HepG2 (cell line): ENCODE measurements at regions not wholly inside any gene's neighbourhood (a gene's known extent, or its start where the extent isn't known, plus 50 kb on each side); places are given as distances from the start of the nearest gene placed in this dataset.

ENCODE experiments used
- ATAC-seq: fragments of 200-7000 bp; cut with Tn5 transposase; 3 replicates; pipeline ENCODE4 v1.9.1; 2020; ENCODE audit warnings: mild to moderate bottlenecking, moderate library complexity
- BruUV-seq: library from RNA; stranded (reverse); fragments of 400-500 nt; replicated peaks from 2 replicates; lab custom pipeline; 2021; lab: Mats Ljungman, UMichigan
- CTCF ChIA-PET: fragments of 300-600 bp; formaldehyde crosslinking; extraction: SDS; loops from one replicate; lab custom pipeline; 2021; ENCODE audit warnings: low total read pairs, inconsistent platforms, low intra/inter-chr PET ratio; lab: Yijun Ruan, JAX
- POLR2A ChIA-PET: fragments of 350-600 bp; sonication (Branson Sonifier 250); formaldehyde crosslinking; loops from one replicate; lab custom pipeline; 2020; ENCODE audit warnings: antibody characterized with exemption, inconsistent platforms; lab: Yijun Ruan, JAX
- DNase-seq: peaks from one replicate; pipeline ENCODE4 v3.0.0-alpha.2; 2015; ENCODE audit warnings: low spot score
- FAIRE-seq: peaks from 3 replicates; lab custom pipeline; 2011; peaks lifted over from hg19 to GRCh38; lab: Jason Lieb, UNC
- H2AFZ ChIP-seq: one replicate; pipeline ENCODE4 v1.6.1; 2011; ENCODE audit warnings: low read length, inconsistent platforms
- H3K27ac ChIP-seq: fragments of 300-600 bp; 3 replicates; pipeline ENCODE4 v1.8.0; 2011; ENCODE audit warnings: mixed run types, mild to moderate bottlenecking, mixed read lengths, low read length, inconsistent platforms; ENCODE audit not compliant: insufficient read depth; ENCODE audit errors: extremely low read length
- H3K27me3 ChIP-seq, 2 experiments: fragments of 200-600 bp in 1 of 2; 2 replicates in 1 of 2; 3 replicates in 1 of 2; pipeline versions ENCODE4 v1.6.0 to v1.8.0; 2011; ENCODE audit warnings: low read length in 2 of 2, mild to moderate bottlenecking in 2 of 2, moderate library complexity in 2 of 2, inconsistent platforms in 1 of 2; ENCODE audit not compliant: insufficient read depth in 2 of 2, control insufficient read depth in 1 of 2
- H3K36me3 ChIP-seq, 2 experiments: fragments of 200-600 bp in 1 of 2; replicated peaks in 1 of 2; 2 replicates in 1 of 2; 3 replicates in 1 of 2; pipeline versions ENCODE4 v1.5.1 to v1.8.0; 2011; ENCODE audit warnings: low read length in 2 of 2, inconsistent platforms in 1 of 2; ENCODE audit not compliant: insufficient read depth in 2 of 2, control insufficient read depth in 1 of 2
- H3K4me1 ChIP-seq: 2 replicates; pipeline ENCODE4 v1.5.1; 2012; ENCODE audit warnings: low read length, inconsistent platforms; ENCODE audit not compliant: insufficient read depth
- H3K4me2 ChIP-seq: 2 replicates; pipeline ENCODE4 v1.6.0; 2011; ENCODE audit warnings: low read depth, low read length, inconsistent platforms
- H3K4me3 ChIP-seq, 3 experiments: fragments of 200-600 bp in 1 of 3; sonication (generic), shearing (Covaris generic) in 1 of 3; replicated peaks in 1 of 3; 2 replicates each; pipeline ENCODE4 v1.5.1; 2011 to 2016; ENCODE audit warnings: low read length in 3 of 3, inconsistent platforms in 2 of 3, low read depth in 2 of 3, mild to moderate bottlenecking in 2 of 3, control low read depth in 1 of 3, mixed read lengths in 1 of 3; ENCODE audit not compliant: insufficient read depth in 1 of 3
- H3K79me2 ChIP-seq: one replicate; pipeline ENCODE4 v1.6.1; 2011; ENCODE audit warnings: low read length, inconsistent platforms; ENCODE audit not compliant: insufficient read depth
- H3K9ac ChIP-seq: 2 replicates; pipeline ENCODE4 v1.6.0; 2011; ENCODE audit warnings: mild to moderate bottlenecking, low read depth, low read length, inconsistent platforms; ENCODE audit not compliant: insufficient read depth
- H3K9me3 ChIP-seq: 2 replicates; pipeline ENCODE4 v1.5.1; 2012; ENCODE audit warnings: mild to moderate bottlenecking, low read length
- H4K20me1 ChIP-seq: 2 replicates; pipeline ENCODE4 v1.6.0; 2011; ENCODE audit warnings: inconsistent platforms, mild to moderate bottlenecking, low read length, moderate library complexity; ENCODE audit not compliant: insufficient read depth
- ATF7 ChIP-seq, 2 experiments: fragments of 450-650 bp in 1 of 2; sonication (generic) in 1 of 2; formaldehyde crosslinking in 1 of 2; IDR thresholded peaks; 2 replicates each; pipeline versions ENCODE4 v1.4.0 to v1.6.1; 2016 to 2020; ENCODE audit warnings: antibody characterized with exemption in 1 of 2, mild to moderate bottlenecking in 1 of 2, missing genetic modification reagents in 1 of 2
- DMAP1 ChIP-seq: IDR thresholded peaks from 2 replicates; pipeline ENCODE4 v1.6.1; 2016
- ZNF841 ChIP-seq: sonication (generic); formaldehyde crosslinking; IDR thresholded peaks from 2 replicates; pipeline ENCODE4 v1.8.1; 2023; ENCODE audit warnings: missing genetic modification reagents, borderline replicate concordance
- WGBS: methylation state at CpG from one replicate; pipeline ENCODE4 v1.1.6; 2017; ENCODE audit warnings: low lambda C conversion rate; 5-methylcytosine and 5-hydroxymethylcytosine counted together
- in situ Hi-C: cut with HindIII; loops from 2 replicates; pipeline ENCODE4 v1.10.0; 2017; ENCODE audit warnings: low pct_unique_long_range_greater_than_20kb; ENCODE audit not compliant: extremely low pct_ligation_motif_present
- intact Hi-C: fragments of 100-400 bp; cut with micrococcal nuclease; formaldehyde crosslinking; loops from one replicate; pipeline ENCODE4 v1.10.0; 2022; ENCODE audit not compliant: unreplicated experiment

GRCh38 chr13:110034031-110034549, 247.7 kb upstream of the IRS2 start:
- POLR2A ChIA-PET, result no interaction called here
- Histone ChIP-seq H3K4me3 (no peak overlapping the region), H3K9ac (no peak overlapping the region), H4K20me1 (no peaks in the 10 kb centered on the region), H3K27ac (no peak overlapping the region), H2AFZ (no peak overlapping the region), H3K79me2 (no peaks in the 10 kb centered on the region), H3K36me3 (no peaks in the 10 kb centered on the region), H3K27me3 (no peaks in the 10 kb centered on the region), H3K4me1 (no peaks in the 10 kb centered on the region), H3K9me3 (no peaks in the 10 kb centered on the region), H3K4me2 (no peak overlapping the region)
- CTCF ChIA-PET, result no interaction called here
- TF ChIP-seq DMAP1 (CRISPR knock-in tag), result no peak
- DNase-seq (no peak), ATAC-seq (no peak), FAIRE-seq (no peak)
- in situ Hi-C loops, result no loop called here
- BruUV-seq, result no TSS peak
- 14% methylated on average over 4 of the region's 4 CpGs for WGBS
- intact Hi-C loops, result no loop called here

GRCh38 chr13:110032969-110033368, 246.6 kb upstream of the IRS2 start:
- Histone ChIP-seq H2AFZ (no peak overlapping the region), H4K20me1 (no peaks in the 10 kb centered on the region), H3K36me3 (no peaks in the 10 kb centered on the region), H3K4me1 (no peaks in the 10 kb centered on the region), H3K9ac (no peak overlapping the region), H3K4me2 (no peak overlapping the region), H3K27me3 (no peaks in the 10 kb centered on the region), H3K4me3 (no peak overlapping the region)
- intact Hi-C loops, result no loop called here
- no peak for ATAC-seq
- POLR2A ChIA-PET, result no interaction called here
- FAIRE-seq, result no peak
- DNase-seq, result no peak
- CTCF ChIA-PET, result no interaction called here
- WGBS, result 7% methylated on average over 5 of the region's 5 CpGs
- in situ Hi-C loops, result no loop called here
- no peak for TF ChIP-seq ZNF841
- peak; percentile 69 for TF ChIP-seq ATF7 (IDR thresholded peaks at IDR 0.05)
- no peak for TF ChIP-seq ATF7 (CRISPR knock-in tag; IDR thresholded peaks at IDR 0.05)
- TF ChIP-seq, all 625 proteins: peak for 1
- no TSS peak for BruUV-seq
- H3K9me3 ChIP-seq, result no peaks in the 10 kb centered on the region
- H3K79me2 ChIP-seq, result no peaks in the 10 kb centered on the region
- no peak overlapping the region for H3K27ac ChIP-seq
